ENCODE measurements at regions not wholly inside any gene's neighbourhood (a gene's known extent, or its start where the extent isn't known, plus 50 kb on each side); places are given as distances from the start of the nearest gene placed in this dataset.
"Not testable (repeated sequence)": the region's sequence is repeated elsewhere in the genome, so short reads cannot be mapped to it uniquely, and the experiment has no call there.

DNA sequence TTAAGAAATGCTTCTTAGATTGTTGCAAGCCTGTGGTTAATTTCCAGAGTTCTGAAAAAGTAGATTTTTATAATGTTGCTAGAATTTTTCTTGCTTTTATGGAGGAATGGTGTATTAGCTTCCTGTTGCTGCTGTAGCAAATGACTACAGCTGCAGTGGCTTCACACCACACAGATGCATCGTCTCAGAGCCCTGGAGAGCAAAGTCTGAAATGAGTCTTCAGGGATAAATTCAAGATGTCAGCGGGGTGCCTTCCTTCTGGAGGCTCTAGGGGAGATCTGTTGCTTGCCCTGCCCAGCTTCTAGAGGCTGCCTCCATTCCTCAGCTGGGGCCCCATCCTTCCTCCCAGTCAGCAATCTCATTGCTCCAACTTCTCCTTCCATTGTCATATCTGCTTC lies 187.8 kb downstream of the ZNF516 start:
- no peak for DNase-seq (ENCODE audit: low spot score)

DNA sequence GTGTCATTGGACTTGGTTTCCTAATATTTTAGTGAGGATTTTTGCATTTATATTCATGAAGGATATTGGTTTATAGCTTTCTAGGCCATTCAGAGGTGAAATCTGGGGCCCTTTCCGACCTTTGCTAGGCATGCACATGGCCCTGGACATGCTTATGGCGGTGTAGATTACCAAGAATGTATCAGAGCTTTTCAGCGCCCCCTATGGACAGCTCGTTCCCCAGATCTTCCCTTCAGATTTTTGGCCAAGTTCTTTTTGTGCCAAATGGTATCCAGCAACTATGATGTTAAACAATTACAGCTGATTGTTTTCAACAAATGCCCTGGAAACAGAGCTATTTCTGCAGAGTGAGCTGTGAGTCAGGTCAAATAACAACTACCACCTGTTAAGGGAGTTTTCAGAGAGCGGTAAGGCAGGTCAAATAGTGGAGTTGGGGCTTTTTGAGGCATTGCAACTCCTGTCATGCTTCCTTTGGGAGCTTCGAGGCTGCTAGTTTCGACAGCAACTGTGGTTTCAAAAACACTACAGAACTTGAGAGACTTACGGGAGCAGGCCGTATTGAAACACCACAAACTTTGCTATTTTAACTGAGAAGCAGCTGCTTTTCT lies 188.3 kb downstream of the ZNF516 start:
- no peak for DNase-seq (ENCODE audit: low spot score)

DNA sequence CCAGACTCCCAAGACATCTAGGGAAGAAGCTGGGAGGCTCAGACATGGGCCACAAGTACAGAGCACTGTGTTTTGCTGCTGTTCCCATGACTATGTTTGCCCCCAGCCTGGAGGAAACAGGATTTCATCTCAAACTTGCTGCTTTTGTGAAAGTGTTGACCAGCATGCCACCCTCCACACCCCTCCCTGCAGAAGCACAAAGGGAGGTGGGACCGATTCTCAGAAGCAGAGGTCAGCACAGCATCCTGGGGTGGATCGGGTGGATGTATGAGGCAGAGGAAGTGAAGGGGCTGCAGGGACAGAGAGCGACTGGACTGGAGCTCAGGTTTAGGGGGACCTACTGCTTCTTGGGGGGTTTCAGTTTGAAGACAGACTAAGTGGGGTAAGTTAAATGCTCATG lies 209.2 kb downstream of the ZNF516 start:
- no peak for DNase-seq (ENCODE audit: low spot score)

DNA sequence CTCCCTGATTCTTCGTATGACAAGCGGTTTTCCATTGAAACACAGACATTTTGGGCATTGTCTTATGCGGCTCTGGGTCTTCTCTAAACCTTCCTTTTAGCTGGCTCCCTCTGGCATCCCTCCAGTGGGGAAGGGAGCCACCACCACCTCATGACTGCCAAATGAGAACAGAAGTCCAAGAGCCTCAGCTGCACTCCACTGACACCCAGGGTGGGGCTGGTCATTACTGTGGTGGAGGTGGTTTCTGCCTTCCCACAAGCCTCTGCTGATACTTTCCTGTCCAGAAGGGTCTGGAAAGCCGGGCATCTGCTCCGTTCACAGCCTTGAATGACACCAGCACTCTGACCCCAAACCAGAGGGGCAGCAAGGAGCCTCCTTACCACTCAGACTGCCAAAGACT lies 213.5 kb downstream of the ZNF516 start:
- DNase-seq (ENCODE audit: low spot score): no peak

DNA sequence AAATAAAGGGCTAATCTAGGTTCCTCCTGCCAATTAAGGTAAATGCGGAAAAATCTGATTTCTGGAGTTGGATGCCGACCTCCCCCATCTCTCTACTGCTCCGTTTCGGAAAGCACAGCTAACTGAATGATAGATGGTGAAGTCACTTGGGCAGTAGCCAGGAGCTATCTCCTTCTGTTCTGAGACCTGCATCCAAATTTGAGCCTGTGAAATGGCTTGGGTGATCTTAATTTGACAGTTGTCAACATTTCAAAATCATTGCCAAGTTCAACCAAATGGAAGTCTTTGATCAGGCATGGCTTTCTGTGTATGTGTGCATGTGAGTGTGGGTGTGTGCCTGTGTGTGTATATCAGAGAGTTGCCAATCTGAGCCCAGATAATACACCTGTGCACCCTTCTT lies 217.2 kb downstream of the ZNF516 start:
- DNase-seq (ENCODE audit: low spot score): no peak

DNA sequence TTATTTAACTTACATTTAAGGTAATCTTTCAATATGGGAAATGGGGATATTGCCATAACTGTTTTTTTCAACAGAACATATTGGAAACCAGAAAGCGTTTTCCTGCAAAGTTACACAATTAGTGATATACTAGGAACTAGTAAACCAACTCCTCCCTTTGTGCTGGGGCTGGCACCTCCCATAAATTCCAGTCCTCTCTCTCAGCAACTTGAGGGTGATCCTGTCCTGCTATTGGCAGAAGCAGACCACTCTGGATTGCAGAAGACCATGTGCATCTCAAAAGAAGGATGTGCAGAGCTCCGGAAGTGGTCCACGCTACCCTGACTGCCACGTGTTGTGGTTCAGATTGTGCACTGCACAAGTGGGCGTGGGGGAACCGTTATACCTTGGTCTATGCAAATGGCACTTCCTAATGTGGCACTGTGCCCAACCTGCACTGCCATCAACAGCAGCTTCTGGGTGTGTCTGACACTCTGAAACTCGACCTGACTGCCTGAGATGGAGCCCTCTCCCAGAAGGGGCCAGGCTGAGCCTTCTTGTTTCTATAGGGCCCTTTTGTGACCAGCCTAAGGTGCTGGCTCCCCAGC lies 219.2 kb downstream of the ZNF516 start:
- no peak for DNase-seq (ENCODE audit: low spot score)

DNA sequence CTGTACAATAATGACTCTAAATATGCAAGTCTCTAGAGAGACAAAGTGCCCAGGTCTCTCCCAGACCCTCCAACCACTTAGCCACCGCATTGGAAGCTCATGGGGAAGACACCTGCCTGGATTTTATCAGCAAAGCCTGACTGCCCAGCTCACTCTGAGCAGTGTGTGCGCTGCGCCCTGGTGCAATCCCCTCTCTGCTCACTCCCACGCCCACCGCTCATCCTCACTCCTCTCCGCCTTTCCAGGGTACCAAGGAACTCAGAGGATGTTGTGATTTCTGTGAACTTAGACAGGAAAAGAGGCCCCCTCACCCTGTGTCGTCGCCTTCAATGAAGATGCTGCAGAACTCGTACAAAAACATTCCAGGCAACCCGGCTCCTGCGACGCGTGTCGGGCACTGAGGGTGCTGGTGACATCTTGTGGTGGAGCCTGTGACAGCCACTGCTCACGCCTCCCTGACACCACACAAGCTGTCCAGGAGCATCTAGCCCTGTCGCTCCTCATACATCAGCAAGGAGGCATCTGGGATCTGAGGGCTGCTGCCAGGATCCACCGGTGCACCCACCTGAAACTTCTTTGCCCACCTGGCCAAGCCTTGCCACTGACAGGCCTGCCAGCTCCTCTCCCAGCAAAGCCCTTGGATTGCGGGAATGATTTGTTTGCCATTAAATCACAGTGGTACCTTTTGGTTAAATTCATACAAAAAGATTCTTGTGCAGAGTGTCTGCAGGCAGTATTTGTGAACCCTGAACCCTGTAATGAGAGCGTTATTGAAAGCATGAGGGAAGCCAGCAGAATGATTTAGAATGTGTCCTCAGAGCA lies 220.4 kb downstream of the ZNF516 start:
- DNase-seq (ENCODE audit: low spot score): peak; percentile 26

DNA sequence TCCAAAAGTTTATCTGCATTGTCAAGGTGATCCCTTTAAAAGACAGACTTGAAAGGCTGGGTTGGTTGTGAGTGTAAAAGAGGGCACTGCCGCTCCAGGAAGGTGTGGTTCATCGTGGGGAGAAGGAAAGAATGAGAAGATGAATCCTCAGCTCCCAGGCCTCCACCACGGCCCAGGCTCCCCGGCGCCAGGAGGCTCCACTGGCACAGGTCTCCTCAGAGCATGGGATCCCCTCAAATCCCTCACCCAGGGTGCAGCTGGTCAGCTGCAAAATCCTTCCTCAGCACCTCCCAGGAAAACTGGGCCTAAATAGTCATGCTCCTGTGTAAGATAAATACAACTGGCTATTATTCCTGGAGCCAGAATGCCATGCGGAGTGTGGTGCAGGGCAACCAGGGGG lies 221.1 kb downstream of the ZNF516 start:
- no peak for DNase-seq (ENCODE audit: low spot score)

DNA sequence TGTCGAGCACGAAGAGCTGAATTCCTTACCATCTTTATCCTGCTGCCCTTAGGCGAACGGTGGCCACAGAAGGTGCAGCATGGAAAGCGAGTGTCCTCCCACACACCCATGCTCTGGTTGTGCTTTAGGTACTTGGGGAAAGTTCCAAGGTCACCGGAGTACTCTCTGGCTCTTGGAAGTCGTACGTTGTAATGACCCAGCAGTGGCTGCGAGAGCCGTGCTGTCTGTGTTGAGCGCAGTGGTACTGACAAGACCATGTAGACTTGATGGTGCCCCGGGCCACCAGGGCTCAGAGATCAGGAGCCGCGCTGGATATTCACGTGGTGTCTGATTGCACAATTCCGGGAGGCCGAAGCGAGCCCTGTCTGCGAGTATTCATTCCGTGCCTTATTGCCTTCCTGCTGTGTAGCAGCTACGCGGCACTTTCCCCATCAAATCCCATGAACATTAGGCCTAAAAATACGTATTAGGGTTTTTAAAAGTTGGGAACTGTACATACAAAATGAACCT lies 222.0 kb downstream of the ZNF516 start:
- no peak for DNase-seq (ENCODE audit: low spot score)

DNA sequence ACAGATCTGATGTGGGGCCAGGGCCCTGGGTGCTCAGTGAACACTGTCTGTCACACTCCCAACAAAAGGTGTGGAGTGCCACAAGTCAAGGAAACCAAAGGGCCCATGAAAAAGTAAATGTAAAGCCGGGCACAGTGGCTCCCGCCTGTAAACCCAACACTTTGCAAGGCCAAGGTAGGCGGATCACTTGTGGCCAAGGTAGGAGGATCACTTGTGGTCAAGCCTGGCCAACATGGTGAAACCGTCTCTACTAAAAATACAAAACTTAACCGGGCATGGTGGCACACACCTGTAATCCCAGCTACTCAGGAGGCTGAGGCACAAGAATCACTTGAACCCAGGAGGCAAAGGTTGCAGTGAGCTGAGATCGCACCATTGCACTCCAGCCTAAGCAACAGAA lies 227.6 kb downstream of the ZNF516 start:
- DNase-seq (ENCODE audit: low spot score): not testable (repeated sequence)

DNA sequence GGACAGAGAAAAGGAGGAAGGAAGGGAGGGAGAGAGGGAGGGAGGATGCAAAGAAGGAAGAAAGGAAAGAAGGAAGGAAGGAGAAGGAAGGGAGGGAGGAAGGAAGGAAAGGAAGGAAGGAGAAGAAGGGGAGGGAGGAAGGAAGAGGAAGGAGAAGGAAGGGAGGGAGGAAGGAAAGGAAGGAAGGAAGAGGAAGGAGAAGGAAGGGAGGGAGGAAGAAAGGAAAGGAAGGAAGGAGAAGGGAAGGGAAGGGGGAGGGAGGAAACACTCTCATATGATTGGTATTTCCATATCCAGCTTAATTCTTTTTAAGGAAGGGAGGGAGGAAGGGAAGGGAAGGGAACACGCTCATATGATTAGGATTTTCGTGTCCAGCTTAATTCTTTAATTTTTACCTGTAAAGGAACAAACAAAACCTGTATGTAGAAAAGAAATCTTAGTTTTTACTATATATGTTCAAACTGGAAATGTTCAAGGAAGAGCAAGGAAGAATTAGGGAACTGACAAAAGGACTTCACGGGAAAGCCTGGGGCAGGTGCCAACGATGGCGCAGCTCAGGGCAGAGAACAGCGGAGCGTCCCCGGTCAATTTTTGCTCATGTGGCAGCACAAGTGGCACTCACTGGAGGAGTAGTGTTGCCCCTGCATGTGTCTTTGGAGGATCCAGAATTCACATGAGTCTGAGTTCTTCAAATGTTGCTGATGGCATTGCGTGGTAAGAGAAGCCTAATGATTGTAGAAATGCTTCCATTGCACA lies 228.6 kb downstream of the ZNF516 start:
- DNase-seq (ENCODE audit: low spot score): no peak

DNA sequence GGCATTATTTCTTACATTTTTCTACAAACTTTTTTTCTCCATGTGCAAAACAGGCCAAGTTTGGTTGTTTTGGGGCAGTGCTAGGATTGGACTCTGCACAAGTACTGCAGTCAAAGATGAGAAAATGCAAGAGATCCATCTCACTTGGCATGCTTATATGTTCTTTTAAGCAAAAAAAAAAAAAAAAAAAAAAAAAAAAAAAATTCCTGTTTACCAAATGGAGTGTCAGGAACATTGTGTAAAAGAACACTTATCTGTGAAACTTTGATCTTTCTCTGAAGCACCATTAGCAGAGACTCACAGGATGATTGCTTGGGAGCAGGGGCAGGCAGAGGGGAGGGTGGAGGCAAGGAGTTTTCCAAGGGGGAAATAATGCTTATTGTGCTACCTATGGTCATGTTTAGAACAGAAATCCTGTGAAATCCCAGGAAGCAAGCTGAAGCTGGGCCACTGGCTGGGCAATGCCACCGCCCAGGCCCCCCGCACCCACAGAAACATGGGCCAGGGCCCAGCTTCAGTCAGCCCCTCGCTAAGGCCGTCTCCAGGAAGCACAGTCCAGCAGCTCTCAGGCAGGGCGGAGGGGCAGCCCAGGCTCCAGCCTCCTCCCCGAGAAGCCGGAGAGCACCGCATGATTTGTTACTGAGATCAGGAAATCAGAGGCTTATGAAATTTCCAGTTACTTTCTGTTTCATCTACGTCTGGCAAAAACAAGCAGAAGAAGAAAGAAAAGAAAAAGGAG lies 229.4 kb downstream of the ZNF516 start:
- DNase-seq (ENCODE audit: low spot score): no peak

DNA sequence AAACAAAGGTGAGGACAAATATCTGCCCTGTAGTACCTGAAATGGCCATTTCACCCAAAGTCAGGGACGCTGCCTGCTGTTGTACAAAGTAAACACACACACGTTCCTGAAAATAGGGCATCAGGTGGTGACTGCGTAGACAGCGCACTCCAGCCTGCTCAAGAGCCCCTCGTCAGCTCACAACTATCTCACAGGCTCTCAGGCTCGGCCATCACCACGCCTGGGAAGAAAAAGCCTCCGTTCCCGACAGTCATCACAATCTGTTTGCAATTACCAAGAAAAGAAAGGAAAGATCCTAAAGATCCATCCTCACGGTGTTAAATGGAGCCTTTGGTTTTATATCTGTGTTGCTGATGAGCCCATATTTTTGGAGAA lies 230.2 kb downstream of the ZNF516 start:
- DNase-seq (ENCODE audit: low spot score): no peak

DNA sequence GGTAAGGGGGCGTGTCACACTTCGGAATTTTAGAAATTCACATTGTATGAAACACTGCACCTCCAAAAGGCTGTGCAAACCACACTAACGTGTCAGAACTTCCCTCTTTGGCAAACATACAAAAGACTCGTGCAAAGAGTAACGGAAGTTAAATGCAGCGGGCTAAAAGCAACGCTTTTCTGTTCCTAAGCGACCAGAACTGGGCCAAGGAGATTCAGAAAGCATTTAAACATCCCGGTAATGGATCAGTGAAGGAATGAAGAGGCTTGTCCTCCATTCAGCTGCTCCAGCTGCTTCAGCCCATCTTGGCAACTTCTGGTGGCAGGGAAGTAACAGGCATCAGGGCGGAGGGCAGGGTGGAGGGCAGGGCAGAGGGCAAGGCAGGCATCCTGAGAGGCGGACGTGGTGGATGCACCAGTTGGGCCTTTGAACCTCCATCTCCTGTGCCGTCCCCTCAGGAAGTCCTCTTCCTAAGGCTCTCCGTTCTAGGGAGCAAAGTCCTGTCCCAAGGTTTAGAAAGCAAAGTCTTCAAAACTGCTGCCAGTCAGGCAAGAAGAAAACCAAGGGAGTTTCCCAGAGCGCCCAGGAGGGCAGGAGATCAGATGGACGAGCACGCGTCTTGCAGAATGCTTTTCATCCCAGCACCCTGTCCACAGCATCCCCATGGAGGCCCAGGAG lies 230.7 kb downstream of the ZNF516 start:
- no peak for DNase-seq (ENCODE audit: low spot score)

DNA sequence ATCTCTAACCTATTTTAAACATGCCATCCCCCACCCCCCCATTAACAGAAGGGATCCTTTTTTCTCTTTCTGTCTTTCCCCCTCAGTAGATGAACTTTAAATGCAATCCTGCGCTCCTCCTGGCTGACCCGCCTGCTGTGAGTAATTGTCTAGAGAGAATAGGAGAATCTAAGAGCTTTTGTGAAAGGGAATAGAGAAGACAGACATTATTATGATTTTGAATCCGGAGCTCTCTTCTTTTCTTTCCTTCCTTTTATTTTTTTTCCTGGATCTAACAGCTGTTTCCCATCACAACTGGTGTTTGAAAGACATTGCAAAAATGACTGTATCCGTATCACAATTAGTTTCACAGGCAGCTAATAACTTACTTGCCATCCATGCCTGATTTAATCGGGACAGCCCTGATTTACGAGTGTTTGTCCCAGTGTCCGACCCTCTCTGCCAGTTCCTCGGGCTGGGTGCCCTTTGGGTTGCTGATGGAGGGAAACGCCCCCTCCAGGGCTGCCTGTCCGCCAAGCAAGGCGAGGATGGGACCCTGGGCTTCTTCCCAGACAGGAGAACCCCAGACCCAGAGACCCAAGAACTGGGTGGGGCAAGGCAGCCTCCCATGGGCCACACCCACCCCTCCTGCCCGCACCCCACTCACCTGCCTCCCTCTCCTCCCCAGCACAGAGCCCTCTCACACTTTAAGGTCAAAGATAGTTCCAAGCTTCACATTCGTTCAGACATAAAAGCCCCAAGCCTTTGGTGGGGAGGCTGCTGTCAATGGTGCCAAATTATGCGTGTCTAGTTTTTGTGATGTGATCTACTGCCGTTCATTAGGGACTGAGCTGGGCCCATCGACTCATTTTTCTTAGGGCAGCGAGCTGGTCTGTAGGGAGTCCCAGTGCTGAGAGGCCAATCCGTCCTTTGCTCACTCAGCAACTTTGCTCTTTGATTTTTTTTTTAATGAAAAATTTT lies 231.7 kb downstream of the ZNF516 start:
- no peak for DNase-seq (ENCODE audit: low spot score)

DNA sequence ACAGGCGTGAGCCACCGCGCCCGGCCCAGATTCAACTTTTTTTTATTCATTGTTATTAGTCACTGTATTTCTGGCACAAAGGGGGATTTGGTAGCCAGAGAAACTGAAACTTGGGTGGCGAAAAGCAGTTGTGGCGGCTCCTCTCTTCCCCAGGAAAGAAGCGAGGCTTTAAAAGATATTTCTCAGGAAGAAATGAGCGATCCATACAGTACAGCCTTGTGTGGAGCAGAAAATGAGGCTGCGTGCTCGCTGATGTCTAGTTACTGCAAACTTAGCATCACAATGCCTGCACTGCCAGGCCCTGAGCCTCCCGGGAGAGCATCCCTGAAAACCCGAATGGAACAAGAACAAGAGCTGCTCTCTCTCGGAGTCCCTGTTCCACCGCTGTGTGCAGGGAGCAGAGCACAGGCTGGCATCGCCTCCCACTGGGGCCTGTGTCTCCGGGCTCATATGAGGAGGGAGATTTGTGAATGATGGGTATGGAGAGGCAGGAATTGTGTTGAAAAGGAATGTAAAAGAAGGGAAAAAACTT lies 234.0 kb downstream of the ZNF516 start:
- peak; percentile 37 for DNase-seq (ENCODE audit: low spot score)

DNA sequence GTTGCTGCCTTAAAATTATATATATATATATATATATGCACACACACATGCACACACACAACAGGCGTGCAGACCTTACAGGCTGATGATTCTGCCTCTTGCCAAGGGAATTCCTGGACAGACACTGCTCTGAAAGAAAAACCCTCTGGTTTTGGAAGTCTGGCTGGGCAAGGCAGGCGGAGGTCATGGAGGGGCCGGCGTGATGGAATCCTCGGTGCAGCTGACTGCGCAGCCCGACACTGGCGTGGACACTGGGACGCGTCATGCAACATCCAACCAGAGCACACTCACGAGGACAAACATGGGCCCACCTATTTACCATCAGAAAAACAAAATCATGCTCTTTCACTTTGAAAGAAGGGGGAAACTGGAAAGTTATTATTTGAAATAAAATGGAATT lies 235.3 kb downstream of the ZNF516 start:
- DNase-seq (ENCODE audit: low spot score): no peak

DNA sequence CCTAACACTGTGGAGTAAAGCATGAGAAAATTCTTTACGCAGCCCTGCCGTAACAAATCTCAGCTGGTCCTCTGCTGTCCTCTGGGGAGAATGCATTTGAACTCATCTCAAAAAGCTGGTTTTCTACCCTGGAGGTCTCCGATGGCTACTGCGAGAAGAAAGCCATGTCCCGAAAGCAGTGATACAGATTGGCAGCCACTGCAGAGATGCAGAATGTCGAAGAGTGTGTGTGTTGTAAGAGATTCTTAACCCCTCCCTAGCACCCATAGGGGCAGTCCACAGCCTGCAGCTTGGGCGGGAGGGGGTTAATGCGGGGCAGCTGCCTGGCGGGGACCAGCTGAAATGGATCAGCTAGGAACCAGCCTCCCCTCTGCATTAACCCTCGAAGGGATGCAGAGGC lies 235.9 kb downstream of the ZNF516 start:
- DNase-seq (ENCODE audit: low spot score): no peak

DNA sequence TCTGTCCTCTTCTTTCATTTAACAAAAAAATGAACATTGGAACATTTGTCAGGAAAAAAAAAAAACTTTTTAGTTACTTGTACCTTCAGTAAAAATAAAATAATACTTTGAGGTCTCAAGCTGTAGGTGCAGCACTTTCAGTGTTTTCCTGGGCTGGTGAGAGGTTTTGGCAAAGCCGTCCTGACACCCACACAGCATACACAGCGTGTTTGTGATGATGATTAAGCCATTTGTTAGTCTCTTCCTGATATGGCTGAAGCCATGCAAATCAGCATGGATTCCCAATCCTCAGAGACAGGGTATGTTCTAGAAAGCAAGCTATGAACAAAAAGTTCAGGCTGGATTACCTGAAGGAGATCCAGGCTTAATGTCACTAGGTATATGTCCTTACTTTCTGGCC lies 236.8 kb downstream of the ZNF516 start:
- DNase-seq (ENCODE audit: low spot score): no peak

Data from globus pallidus (tissue), 1 donor.